Activated CD4-positive, alpha-beta T cell treated with anti-CD3 and anti-CD28 coated beads, Interleukin-2, amount 10 ng/mL, durations not matched to agents 24 days and 14 days (primary cell): ENCODE measurements at regions not wholly inside any gene's neighbourhood (a gene's known extent, or its start where the extent isn't known, plus 50 kb on each side); places are given as distances from the start of the nearest gene placed in this dataset.
A peak's percentile ranks its signal among the peaks of the same experiment; 100 is the strongest.

Experiments
- DNase-seq: peaks from one replicate; pipeline ENCODE4 v3.0.0; 2022
- H3K27ac Mint-ChIP-seq: one replicate; pipeline ENCODE4 v1.8.0; 2022; ENCODE audit warnings: mild to moderate bottlenecking, mixed read lengths
- H3K27me3 Mint-ChIP-seq: one replicate; pipeline ENCODE4 v1.8.0; 2022; ENCODE audit warnings: mixed read lengths
- H3K36me3 Mint-ChIP-seq: one replicate; pipeline ENCODE4 v1.8.0; 2022; ENCODE audit warnings: low read depth, mild to moderate bottlenecking, mixed read lengths
- H3K4me1 Mint-ChIP-seq: one replicate; pipeline ENCODE4 v1.8.0; 2021; ENCODE audit warnings: mixed read lengths
- H3K4me3 Mint-ChIP-seq: one replicate; pipeline ENCODE4 v1.8.0; 2022; ENCODE audit warnings: mild to moderate bottlenecking, moderate library complexity, mixed read lengths
- H3K9me3 Mint-ChIP-seq: one replicate; pipeline ENCODE4 v1.8.0; 2021; ENCODE audit warnings: mixed read lengths
- intact Hi-C: fragments of 100-400 bp; cut with micrococcal nuclease; formaldehyde crosslinking; loops from one replicate; pipeline ENCODE4 v1.15.1; 2023

- peaks cover 17% of the 10 kb centered on the region for H3K4me1 Mint-ChIP-seq
These were observed 62.9 kb upstream of the SPATA13 start for GRCh38 chr13:24097667-24098066.

DNA sequence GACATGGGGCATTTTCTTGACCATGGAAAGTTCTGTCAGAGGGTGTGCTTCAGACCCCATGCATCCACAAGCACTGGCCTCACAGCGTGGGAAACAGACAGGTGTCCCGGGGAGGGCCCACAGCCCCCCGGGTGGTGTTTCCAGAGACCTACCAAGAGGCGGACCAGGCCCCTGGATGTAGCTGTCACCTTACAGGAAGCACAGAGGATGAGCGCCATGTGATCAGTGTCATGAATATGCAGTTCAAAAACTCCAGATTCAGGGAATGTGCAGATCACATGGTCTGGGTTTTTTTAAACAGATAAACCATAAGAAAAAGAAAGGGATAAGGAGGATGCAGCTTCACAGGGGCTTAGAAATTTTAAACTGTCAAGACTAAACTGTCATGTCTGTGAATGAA, 61.0 kb upstream of the SPATA13 start:
- intact Hi-C loops = loop anchor here (5.0 kb wide), 2 partner anchors 133 to 137 kb away; no protein-coding TSS in a partner anchor
- no peaks in the 10 kb centered on the region for H3K9me3 Mint-ChIP-seq
- H3K36me3 Mint-ChIP-seq = no peaks in the 10 kb centered on the region
- H3K4me1 Mint-ChIP-seq = peaks cover 17% of the 10 kb centered on the region
- H3K4me3 Mint-ChIP-seq = no peak overlapping the region
- H3K27me3 Mint-ChIP-seq = peaks cover 32% of the 10 kb centered on the region
- DNase-seq = no peak
- H3K27ac Mint-ChIP-seq = no peak overlapping the region

More at GRCh38 chr13:24097667-24098066, 62.9 kb upstream of the SPATA13 start:
- H3K4me3 Mint-ChIP-seq = peak overlapping the region; percentile 71
- DNase-seq = peak; percentile 77
- intact Hi-C loops = loop anchor here (1.0 to 5.0 kb wide), 11 partner anchors 25 to 414 kb away; partner anchors contain the start of gene SPATA13
- peak overlapping the region; percentile 92 for H3K27ac Mint-ChIP-seq
- H3K9me3 Mint-ChIP-seq = no peaks in the 10 kb centered on the region
- H3K36me3 Mint-ChIP-seq = no peaks in the 10 kb centered on the region
- peaks cover 30% of the 10 kb centered on the region for H3K27me3 Mint-ChIP-seq

GRCh38 chr13:24100188-24100587, 60.3 kb upstream of the SPATA13 start:
- no peaks in the 10 kb centered on the region for H3K36me3 Mint-ChIP-seq
- peaks cover 17% of the 10 kb centered on the region for H3K4me1 Mint-ChIP-seq
- intact Hi-C loops = no loop called here
- no peak for DNase-seq
- H3K27ac Mint-ChIP-seq = no peak overlapping the region
- no peak overlapping the region for H3K4me3 Mint-ChIP-seq
- no peaks in the 10 kb centered on the region for H3K9me3 Mint-ChIP-seq
- peaks cover 36% of the 10 kb centered on the region for H3K27me3 Mint-ChIP-seq

DNA sequence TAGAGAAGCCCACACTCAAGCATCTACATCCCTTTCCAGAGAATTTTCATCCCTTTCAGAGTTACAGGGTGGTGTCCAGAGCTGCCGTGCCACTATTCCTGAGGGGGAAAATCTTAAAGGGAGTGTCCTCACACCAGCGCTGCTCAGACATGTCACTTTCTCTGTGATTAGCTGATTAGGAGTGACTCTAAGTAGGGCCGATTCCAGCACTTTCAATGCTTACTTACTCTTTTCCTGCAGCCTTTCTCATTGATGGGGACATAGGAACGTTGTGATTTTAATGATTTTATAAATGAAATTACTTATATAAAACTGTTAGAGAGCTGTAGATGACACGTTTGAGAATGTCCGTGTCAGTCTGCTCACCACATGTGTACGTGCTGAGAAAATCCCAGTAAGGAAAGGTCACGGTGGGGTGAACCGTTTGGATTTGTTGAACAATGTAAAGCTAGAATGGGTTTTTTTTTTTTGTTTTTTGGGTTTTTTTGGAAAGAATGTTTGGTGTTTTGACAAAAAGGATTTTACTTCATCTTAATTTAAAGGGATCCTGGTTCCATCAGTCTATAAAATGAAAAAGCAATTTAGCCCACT, 56.6 kb upstream of the SPATA13 start:
- Mint-ChIP-seq H3K4me1 (no peaks in the 10 kb centered on the region), H3K27me3 (peaks cover 46% of the 10 kb centered on the region), H3K27ac (no peak overlapping the region), H3K4me3 (no peak overlapping the region), H3K36me3 (no peaks in the 10 kb centered on the region), H3K9me3 (no peaks in the 10 kb centered on the region)
- DNase-seq = no peak
- intact Hi-C loops = no loop called here

- DNase-seq = no peak
- Mint-ChIP-seq H3K36me3 (no peaks in the 10 kb centered on the region), H3K9me3 (no peaks in the 10 kb centered on the region), H3K27ac (no peak overlapping the region), H3K4me3 (no peak overlapping the region), H3K27me3 (peaks cover 42% of the 10 kb centered on the region), H3K4me1 (no peaks in the 10 kb centered on the region)
- intact Hi-C loops = no loop called here
These were observed 55.8 kb upstream of the SPATA13 start for GRCh38 chr13:24104723-24105122.

GRCh38 chr13:24106429-24106828, 54.1 kb upstream of the SPATA13 start:
- Mint-ChIP-seq H3K36me3 (no peaks in the 10 kb centered on the region), H3K27ac (peak overlapping the region; percentile 49), H3K4me1 (no peaks in the 10 kb centered on the region), H3K27me3 (peaks cover 36% of the 10 kb centered on the region), H3K9me3 (no peaks in the 10 kb centered on the region), H3K4me3 (no peak overlapping the region)
- no peak for DNase-seq
- intact Hi-C loops = no loop called here

GRCh38 chr13:24107955-24108614, 52.4 kb upstream of the SPATA13 start:
- H3K27ac Mint-ChIP-seq = no peak overlapping the region

GRCh38 chr13:24108615-24108965, 51.9 kb upstream of the SPATA13 start:
- Mint-ChIP-seq H3K4me1 (no peaks in the 10 kb centered on the region), H3K9me3 (no peaks in the 10 kb centered on the region), H3K4me3 (no peak overlapping the region), H3K27ac (no peak overlapping the region), H3K36me3 (no peaks in the 10 kb centered on the region), H3K27me3 (peaks cover 37% of the 10 kb centered on the region)
- no peak for DNase-seq
- intact Hi-C loops = no loop called here

More at GRCh38 chr13:24107955-24108614, 52.4 kb upstream of the SPATA13 start:
- H3K9me3 Mint-ChIP-seq = no peaks in the 10 kb centered on the region
- H3K36me3 Mint-ChIP-seq = no peaks in the 10 kb centered on the region
- peaks cover 37% of the 10 kb centered on the region for H3K27me3 Mint-ChIP-seq
- no peak overlapping the region for H3K4me3 Mint-ChIP-seq
- intact Hi-C loops = no loop called here
- no peak for DNase-seq
- H3K4me1 Mint-ChIP-seq = no peaks in the 10 kb centered on the region

DNA sequence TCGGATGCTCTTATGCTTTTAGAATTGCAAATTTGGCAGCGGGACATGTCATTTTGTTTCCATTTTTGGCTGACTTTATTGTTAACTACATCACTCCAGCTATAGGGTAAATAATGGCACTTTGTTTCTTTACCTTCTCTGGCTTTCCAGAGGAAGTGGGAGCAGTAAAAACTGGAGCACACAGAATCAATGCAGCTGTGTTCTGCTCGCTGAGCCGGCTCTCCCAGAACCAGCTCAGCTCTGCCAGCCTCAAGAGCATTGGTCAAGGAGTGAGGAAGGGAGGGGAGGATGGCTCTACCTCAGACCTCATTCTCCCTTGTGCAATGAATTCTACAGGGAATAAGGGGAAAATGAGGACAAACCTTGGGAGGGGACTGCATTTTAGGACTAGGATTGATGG, 50.5 kb upstream of the SPATA13 start:
- no peak for DNase-seq
- no peak overlapping the region for H3K4me3 Mint-ChIP-seq
- H3K36me3 Mint-ChIP-seq = no peaks in the 10 kb centered on the region
- no peak overlapping the region for H3K27ac Mint-ChIP-seq
- intact Hi-C loops = no loop called here
- peaks cover 2% of the 10 kb centered on the region for H3K4me1 Mint-ChIP-seq
- H3K27me3 Mint-ChIP-seq = peaks cover 38% of the 10 kb centered on the region
- no peaks in the 10 kb centered on the region for H3K9me3 Mint-ChIP-seq
